A673 (cell line): ENCODE measurements at regions not wholly inside any gene's neighbourhood (a gene's known extent, or its start where the extent isn't known, plus 50 kb on each side); places are given as distances from the start of the nearest gene placed in this dataset.

Experiments
- EZH2 ChIP-seq: fragments of 200-600 bp; sonication (generic); IDR thresholded peaks from 2 replicates; pipeline ENCODE4 v1.6.1; 2017; ENCODE audit warnings: borderline replicate concordance, low read depth, mild to moderate bottlenecking, mixed read lengths, antibody characterized with exemption, low read length; ENCODE audit not compliant: poor library complexity, severe bottlenecking
- TF ChIP-seq, protein P1 (sequence below): fragments of 300-800, 200-600 bp; sonication (generic); conservative IDR thresholded peaks from 2 replicates; pipeline ENCODE4 v1.5.1; 2017; ENCODE audit warnings: low read depth, mild to moderate bottlenecking, antibody characterized with exemption, low read length, moderate library complexity, mixed read lengths

GRCh38 chr1:216778737-216779136, 55.5 kb upstream of the ESRRG start:
- TF ChIP-seq, protein P1, sequence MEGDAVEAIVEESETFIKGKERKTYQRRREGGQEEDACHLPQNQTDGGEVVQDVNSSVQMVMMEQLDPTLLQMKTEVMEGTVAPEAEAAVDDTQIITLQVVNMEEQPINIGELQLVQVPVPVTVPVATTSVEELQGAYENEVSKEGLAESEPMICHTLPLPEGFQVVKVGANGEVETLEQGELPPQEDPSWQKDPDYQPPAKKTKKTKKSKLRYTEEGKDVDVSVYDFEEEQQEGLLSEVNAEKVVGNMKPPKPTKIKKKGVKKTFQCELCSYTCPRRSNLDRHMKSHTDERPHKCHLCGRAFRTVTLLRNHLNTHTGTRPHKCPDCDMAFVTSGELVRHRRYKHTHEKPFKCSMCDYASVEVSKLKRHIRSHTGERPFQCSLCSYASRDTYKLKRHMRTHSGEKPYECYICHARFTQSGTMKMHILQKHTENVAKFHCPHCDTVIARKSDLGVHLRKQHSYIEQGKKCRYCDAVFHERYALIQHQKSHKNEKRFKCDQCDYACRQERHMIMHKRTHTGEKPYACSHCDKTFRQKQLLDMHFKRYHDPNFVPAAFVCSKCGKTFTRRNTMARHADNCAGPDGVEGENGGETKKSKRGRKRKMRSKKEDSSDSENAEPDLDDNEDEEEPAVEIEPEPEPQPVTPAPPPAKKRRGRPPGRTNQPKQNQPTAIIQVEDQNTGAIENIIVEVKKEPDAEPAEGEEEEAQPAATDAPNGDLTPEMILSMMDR: no peak
- no peak for TF ChIP-seq EZH2
